ENCODE measurements at regions not wholly inside any gene's neighbourhood (a gene's known extent, or its start where the extent isn't known, plus 50 kb on each side); places are given as distances from the start of the nearest gene placed in this dataset.

DNA sequence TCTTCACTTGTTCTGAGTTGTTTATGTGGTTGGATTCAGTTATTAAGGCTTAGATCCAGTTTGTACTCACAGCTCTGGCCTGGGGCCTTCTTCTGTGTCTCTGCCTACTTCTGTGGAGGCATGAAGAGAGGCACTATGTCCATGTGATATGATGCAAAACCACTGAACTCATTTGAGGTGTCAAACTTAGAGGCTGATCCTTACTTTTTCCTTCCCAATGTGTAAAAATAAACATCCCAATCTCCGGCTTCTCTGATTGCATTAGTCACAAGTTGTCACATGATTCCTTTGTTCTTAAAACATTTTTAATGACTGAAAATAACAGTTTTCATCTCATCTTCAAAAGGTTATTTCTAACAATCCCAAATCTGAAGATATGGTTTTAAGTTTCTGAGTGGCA is 276.0 kb upstream of the RGMB start:
- H3K4me3 ChIP-seq: no peak overlapping the region
- H3K79me2 ChIP-seq: no peaks in the 10 kb centered on the region
- H3K27ac ChIP-seq: no peak overlapping the region
- H3K36me3 ChIP-seq (replicated peaks; ENCODE audit: insufficient read depth, low read depth): no peaks in the 10 kb centered on the region
- no peaks in the 10 kb centered on the region for H4K20me1 ChIP-seq (ENCODE audit: insufficient read depth, poor library complexity, severe bottlenecking)
- peaks cover 2% of the 10 kb centered on the region for H3K4me1 ChIP-seq (ENCODE audit: insufficient read depth)
- 71% methylated on average over 1 of the region's 1 CpG for WGBS (ENCODE audit: low lambda C conversion rate, missing lambda C conversion rate)
- DNase-seq (ENCODE audit: low spot score): no peak
- no peaks in the 10 kb centered on the region for H3K9me3 ChIP-seq (ENCODE audit: low read depth)
- no peaks in the 10 kb centered on the region for H3K9me2 ChIP-seq (replicated peaks; ENCODE audit: insufficient read depth)
- no peaks in the 10 kb centered on the region for H3K27me3 ChIP-seq
- H2AFZ ChIP-seq: no peak overlapping the region
- TF ChIP-seq EZH2phosphoT487 (IDR thresholded peaks at IDR 0.05; ENCODE audit: low read depth, severe bottlenecking, unreplicated experiment): no peak
- no peak for TF ChIP-seq EZH2 (IDR thresholded peaks at IDR 0.05; ENCODE audit: borderline replicate concordance)
- TF ChIP-seq CTCF (IDR thresholded peaks at IDR 0.05; ENCODE audit: poor library complexity): no peak
- no peak overlapping the region for H3K4me2 ChIP-seq

- H3K27ac ChIP-seq: no peak overlapping the region
- no peaks in the 10 kb centered on the region for H4K20me1 ChIP-seq (ENCODE audit: insufficient read depth, poor library complexity, severe bottlenecking)
- no peak overlapping the region for H2AFZ ChIP-seq
- no peaks in the 10 kb centered on the region for H3K9me2 ChIP-seq (replicated peaks; ENCODE audit: insufficient read depth)
- H3K27me3 ChIP-seq: no peaks in the 10 kb centered on the region
- no peaks in the 10 kb centered on the region for H3K9me3 ChIP-seq (ENCODE audit: low read depth)
- TF ChIP-seq EZH2 (IDR thresholded peaks at IDR 0.05; ENCODE audit: borderline replicate concordance): no peak
- no peaks in the 10 kb centered on the region for H3K79me2 ChIP-seq
- H3K4me1 ChIP-seq (ENCODE audit: insufficient read depth): peaks cover 2% of the 10 kb centered on the region
- no peak for DNase-seq (ENCODE audit: low spot score)
- 66% methylated on average over 2 of the region's 2 CpGs for WGBS (ENCODE audit: low lambda C conversion rate, missing lambda C conversion rate)
- no peak overlapping the region for H3K4me3 ChIP-seq
- no peak overlapping the region for H3K4me2 ChIP-seq
- H3K36me3 ChIP-seq (replicated peaks; ENCODE audit: insufficient read depth, low read depth): no peaks in the 10 kb centered on the region
Measured at GRCh38 chr5:98498028-98498427, 275.4 kb upstream of the RGMB start.

- no peak overlapping the region for H3K27ac ChIP-seq
- no peaks in the 10 kb centered on the region for H3K9me3 ChIP-seq (ENCODE audit: low read depth)
- H3K27me3 ChIP-seq: no peaks in the 10 kb centered on the region
- no peak for DNase-seq (ENCODE audit: low spot score)
- peaks cover 7% of the 10 kb centered on the region for H3K4me1 ChIP-seq (ENCODE audit: insufficient read depth)
- H3K79me2 ChIP-seq: no peaks in the 10 kb centered on the region
- H2AFZ ChIP-seq: no peak overlapping the region
- no peaks in the 10 kb centered on the region for H3K36me3 ChIP-seq (replicated peaks; ENCODE audit: insufficient read depth, low read depth)
- TF ChIP-seq CTCF (IDR thresholded peaks at IDR 0.05; ENCODE audit: poor library complexity): no peak
- TF ChIP-seq EZH2phosphoT487 (IDR thresholded peaks at IDR 0.05; ENCODE audit: low read depth, severe bottlenecking, unreplicated experiment): no peak
- TF ChIP-seq EZH2 (IDR thresholded peaks at IDR 0.05; ENCODE audit: borderline replicate concordance): no peak
- 55% methylated on average over 1 of the region's 1 CpG for WGBS (ENCODE audit: low lambda C conversion rate, missing lambda C conversion rate)
- no peak overlapping the region for H3K4me2 ChIP-seq
- H3K9me2 ChIP-seq (replicated peaks; ENCODE audit: insufficient read depth): no peaks in the 10 kb centered on the region
- no peak overlapping the region for H3K4me3 ChIP-seq
- no peaks in the 10 kb centered on the region for H4K20me1 ChIP-seq (ENCODE audit: insufficient read depth, poor library complexity, severe bottlenecking)
Measured at GRCh38 chr5:98499892-98500291, 273.6 kb upstream of the RGMB start.

DNA sequence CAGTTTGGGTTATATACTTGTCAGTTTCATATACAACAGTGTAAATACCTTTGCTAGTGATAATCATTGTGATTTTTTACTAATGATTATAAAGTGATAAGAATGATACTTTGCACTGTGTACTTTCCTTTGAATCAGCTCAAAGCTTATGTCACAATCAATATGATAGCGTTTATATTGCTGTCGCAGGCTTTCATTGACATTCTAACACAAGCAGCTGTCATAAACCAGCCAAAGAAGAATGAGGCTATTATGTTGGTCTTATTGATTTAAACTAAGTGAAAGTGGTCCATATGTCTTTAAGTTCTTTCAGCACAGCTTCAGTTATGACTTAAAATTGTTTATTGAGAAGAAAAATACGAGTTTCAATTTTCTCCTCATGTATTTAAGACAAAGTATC is 272.7 kb upstream of the RGMB start:
- Histone ChIP-seq H3K9me3 (ENCODE audit: low read depth) (no peaks in the 10 kb centered on the region), H3K4me2 (no peak overlapping the region), H3K27ac (no peak overlapping the region), H4K20me1 (ENCODE audit: insufficient read depth, poor library complexity, severe bottlenecking) (no peaks in the 10 kb centered on the region), H3K79me2 (no peaks in the 10 kb centered on the region), H3K9me2 (replicated peaks; ENCODE audit: insufficient read depth) (no peaks in the 10 kb centered on the region), H3K36me3 (replicated peaks; ENCODE audit: insufficient read depth, low read depth) (no peaks in the 10 kb centered on the region), H3K4me1 (ENCODE audit: insufficient read depth) (peaks cover 7% of the 10 kb centered on the region), H2AFZ (no peak overlapping the region), H3K4me3 (no peak overlapping the region), H3K27me3 (no peaks in the 10 kb centered on the region)
- DNase-seq (ENCODE audit: low spot score): no peak
- 60% methylated on average over 3 of the region's 3 CpGs for WGBS (ENCODE audit: low lambda C conversion rate, missing lambda C conversion rate)
- TF ChIP-seq EZH2phosphoT487 (IDR thresholded peaks at IDR 0.05; ENCODE audit: low read depth, severe bottlenecking, unreplicated experiment) (peak; percentile 72), EZH2 (IDR thresholded peaks at IDR 0.05; ENCODE audit: borderline replicate concordance) (no peak), CTCF (IDR thresholded peaks at IDR 0.05; ENCODE audit: poor library complexity) (no peak)
